Duodenal mucosa (tissue), 2 donors: ENCODE measurements at regions not wholly inside any gene's neighbourhood (a gene's known extent, or its start where the extent isn't known, plus 50 kb on each side); places are given as distances from the start of the nearest gene placed in this dataset.
"Not testable (repeated sequence)": the region's sequence is repeated elsewhere in the genome, so short reads cannot be mapped to it uniquely, and the experiment has no call there.

Experiments
- H3K27ac ChIP-seq: one replicate; pipeline ENCODE4 v1.7.0; 2013; ENCODE audit warnings: low read depth, low read length
- H3K27me3 ChIP-seq, 2 donors: one replicate each; pipeline ENCODE4 v1.7.0; 2013; ENCODE audit warnings: low read length in 2 of 2, control low read depth in 1 of 2; ENCODE audit not compliant: insufficient read depth in 2 of 2, control insufficient read depth in 1 of 2
- H3K36me3 ChIP-seq, 2 donors: one replicate each; pipeline ENCODE4 v1.7.0; 2013; ENCODE audit warnings: low read length in 2 of 2, control low read depth in 1 of 2; ENCODE audit not compliant: insufficient read depth in 2 of 2, control insufficient read depth in 1 of 2
- H3K4me1 ChIP-seq, 2 donors: one replicate each; pipeline ENCODE4 v1.7.0; 2013; ENCODE audit warnings: low read length in 2 of 2, control low read depth in 1 of 2; ENCODE audit not compliant: insufficient read depth in 2 of 2, control insufficient read depth in 1 of 2
- H3K4me3 ChIP-seq, 2 donors: one replicate each; pipeline ENCODE4 v1.7.0; 2013; ENCODE audit warnings: low read length in 2 of 2, low read depth in 1 of 2
- H3K9ac ChIP-seq, 2 donors: one replicate each; pipeline ENCODE4 v1.7.0; 2013; ENCODE audit warnings: low read length in 2 of 2, low read depth in 1 of 2
- H3K9me3 ChIP-seq, 2 donors: one replicate each; pipeline ENCODE4 v1.7.0; 2013; ENCODE audit warnings: low read length in 2 of 2, control low read depth in 1 of 2; ENCODE audit not compliant: control insufficient read depth in 1 of 2

- H3K9me3 ChIP-seq, H3K27ac ChIP-seq, H3K4me3 ChIP-seq, H3K36me3 ChIP-seq, H3K9ac ChIP-seq, H3K27me3 ChIP-seq, H3K4me1 ChIP-seq: not testable (repeated sequence)
Observed at GRCh38 chr16:21536740-21537139, 62.6 kb upstream of the METTL9 start.

- H3K9me3 ChIP-seq, H3K36me3 ChIP-seq, H3K9ac ChIP-seq, H3K4me3 ChIP-seq, H3K4me1 ChIP-seq, H3K27ac ChIP-seq, H3K27me3 ChIP-seq: not testable (repeated sequence)
Observed at GRCh38 chr16:21537598-21537997, 61.8 kb upstream of the METTL9 start.

- H3K4me3 ChIP-seq, H3K4me1 ChIP-seq, H3K27me3 ChIP-seq, H3K36me3 ChIP-seq, H3K9ac ChIP-seq, H3K9me3 ChIP-seq, H3K27ac ChIP-seq: not testable (repeated sequence)
Observed at GRCh38 chr16:21539107-21539618, 60.2 kb upstream of the METTL9 start.

GRCh38 chr16:21540770-21541433 lies 58.5 kb upstream of the METTL9 start:
- not testable (repeated sequence) for H3K9me3 ChIP-seq, H3K9ac ChIP-seq, H3K4me1 ChIP-seq, H3K27ac ChIP-seq, H3K27me3 ChIP-seq, H3K36me3 ChIP-seq
- H3K4me3 ChIP-seq, result peak overlapping the region in 1 of 2 donors; percentile 43

GRCh38 chr16:21541611-21542051 lies 57.7 kb upstream of the METTL9 start:
- not testable (repeated sequence) for H3K27me3 ChIP-seq, H3K9ac ChIP-seq, H3K4me1 ChIP-seq, H3K27ac ChIP-seq, H3K36me3 ChIP-seq, H3K4me3 ChIP-seq, H3K9me3 ChIP-seq

GRCh38 chr16:21542075-21542474 lies 57.3 kb upstream of the METTL9 start:
- H3K27me3 ChIP-seq, H3K9ac ChIP-seq, H3K36me3 ChIP-seq, H3K27ac ChIP-seq, H3K4me3 ChIP-seq, H3K9me3 ChIP-seq, H3K4me1 ChIP-seq: not testable (repeated sequence)

GRCh38 chr16:21542491-21543124 lies 56.8 kb upstream of the METTL9 start:
- not testable (repeated sequence) for H3K36me3 ChIP-seq, H3K9ac ChIP-seq, H3K27me3 ChIP-seq, H3K27ac ChIP-seq, H3K9me3 ChIP-seq, H3K4me1 ChIP-seq, H3K4me3 ChIP-seq

- H3K9ac ChIP-seq, H3K36me3 ChIP-seq, H3K4me1 ChIP-seq, H3K9me3 ChIP-seq, H3K27ac ChIP-seq, H3K27me3 ChIP-seq, H3K4me3 ChIP-seq: not testable (repeated sequence)
Observed at GRCh38 chr16:21543151-21543836, 56.1 kb upstream of the METTL9 start.

- H3K4me1 ChIP-seq, H3K36me3 ChIP-seq: not testable (repeated sequence)
Observed at GRCh38 chr16:21545664-21546326, 53.6 kb upstream of the METTL9 start.

GRCh38 chr16:21549396-21549795 lies 50.0 kb upstream of the METTL9 start:
- H3K36me3 ChIP-seq, H3K9me3 ChIP-seq, H3K4me3 ChIP-seq, H3K27ac ChIP-seq, H3K9ac ChIP-seq, H3K4me1 ChIP-seq, H3K27me3 ChIP-seq: not testable (repeated sequence)

More at GRCh38 chr16:21545664-21546326, 53.6 kb upstream of the METTL9 start:
- not testable (repeated sequence) for H3K4me3 ChIP-seq, H3K9me3 ChIP-seq, H3K27me3 ChIP-seq, H3K27ac ChIP-seq, H3K9ac ChIP-seq
